Thoracic aorta (tissue), 2 donors: ENCODE measurements at regions not wholly inside any gene's neighbourhood (a gene's known extent, or its start where the extent isn't known, plus 50 kb on each side); places are given as distances from the start of the nearest gene placed in this dataset.

ENCODE experiments used
- ATAC-seq: fragments of 150-250 bp; one replicate; pipeline ENCODE4 v1.8.0; 2017; ENCODE audit warnings: low read depth; ENCODE audit not compliant: insufficient number of reproducible peaks, low FRiP score
- DNase-seq: peaks from one replicate; pipeline ENCODE4 v3.0.0-alpha.2; 2020; ENCODE audit warnings: low spot score
- H3K27ac ChIP-seq, 2 donors: fragments of 200-600 bp; sonication (generic); 1 replicate in 1 of 2; 2 replicates in 1 of 2; pipeline ENCODE4 v1.5.1; 2016; ENCODE audit warnings: mild to moderate bottlenecking in 2 of 2, moderate library complexity in 2 of 2
- H3K27me3 ChIP-seq: fragments of 200-600 bp; sonication (generic); replicated peaks from 2 replicates; pipeline ENCODE4 v1.6.0; 2016; ENCODE audit warnings: mild to moderate bottlenecking; ENCODE audit not compliant: insufficient read depth
- H3K36me3 ChIP-seq: fragments of 200-600 bp; sonication (generic); one replicate; pipeline ENCODE4 v1.5.1; 2016
- H3K4me1 ChIP-seq, 2 donors: fragments of 200-600 bp; sonication (generic); 1 replicate in 1 of 2; 2 replicates in 1 of 2; pipeline versions ENCODE4 v1.5.1 to v1.6.0; 2016; ENCODE audit warnings: low read depth in 2 of 2, mild to moderate bottlenecking in 1 of 2; ENCODE audit not compliant: control insufficient read depth in 1 of 2
- H3K4me3 ChIP-seq: fragments of 200-600 bp; sonication (generic); 2 replicates; pipeline ENCODE4 v1.5.1; 2016; ENCODE audit warnings: mild to moderate bottlenecking
- H3K9me3 ChIP-seq: fragments of 200-600 bp; sonication (generic); 2 replicates; pipeline ENCODE4 v1.5.1; 2016
- TF ChIP-seq, protein P1 (sequence below): fragments of 200-600 bp; sonication (generic); IDR thresholded peaks from one replicate; pipeline ENCODE4 v1.5.1; 2019; ENCODE audit warnings: antibody characterized with exemption

DNA sequence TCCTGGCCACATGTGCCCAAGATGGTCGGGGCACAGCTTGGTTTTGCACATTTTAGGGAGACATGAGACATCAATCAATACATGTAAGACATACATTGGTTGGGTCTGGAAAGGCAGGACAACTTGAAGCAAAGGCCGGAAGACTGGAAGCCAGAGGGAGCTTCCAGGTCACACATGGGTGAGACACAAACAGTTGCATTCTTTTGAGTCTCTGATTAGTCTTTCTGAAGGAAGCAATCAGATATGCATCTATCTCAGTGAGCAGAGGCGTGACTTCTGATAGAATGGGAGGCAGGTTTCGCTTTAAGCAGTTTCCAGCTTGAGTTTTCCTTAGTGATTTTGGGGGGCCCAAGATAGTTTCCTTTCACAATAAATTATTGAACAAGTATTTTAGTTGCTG is 172.5 kb downstream of the RASEF start:
- ATAC-seq (no peak), DNase-seq (no peak)
- Histone ChIP-seq H3K27ac (no peak overlapping the region), H3K36me3 (no peaks in the 10 kb centered on the region), H3K9me3 (no peaks in the 10 kb centered on the region), H3K27me3 (no peaks in the 10 kb centered on the region), H3K4me3 (no peak overlapping the region), H3K4me1 (no peaks in the 10 kb centered on the region)
- TF ChIP-seq, protein P1, sequence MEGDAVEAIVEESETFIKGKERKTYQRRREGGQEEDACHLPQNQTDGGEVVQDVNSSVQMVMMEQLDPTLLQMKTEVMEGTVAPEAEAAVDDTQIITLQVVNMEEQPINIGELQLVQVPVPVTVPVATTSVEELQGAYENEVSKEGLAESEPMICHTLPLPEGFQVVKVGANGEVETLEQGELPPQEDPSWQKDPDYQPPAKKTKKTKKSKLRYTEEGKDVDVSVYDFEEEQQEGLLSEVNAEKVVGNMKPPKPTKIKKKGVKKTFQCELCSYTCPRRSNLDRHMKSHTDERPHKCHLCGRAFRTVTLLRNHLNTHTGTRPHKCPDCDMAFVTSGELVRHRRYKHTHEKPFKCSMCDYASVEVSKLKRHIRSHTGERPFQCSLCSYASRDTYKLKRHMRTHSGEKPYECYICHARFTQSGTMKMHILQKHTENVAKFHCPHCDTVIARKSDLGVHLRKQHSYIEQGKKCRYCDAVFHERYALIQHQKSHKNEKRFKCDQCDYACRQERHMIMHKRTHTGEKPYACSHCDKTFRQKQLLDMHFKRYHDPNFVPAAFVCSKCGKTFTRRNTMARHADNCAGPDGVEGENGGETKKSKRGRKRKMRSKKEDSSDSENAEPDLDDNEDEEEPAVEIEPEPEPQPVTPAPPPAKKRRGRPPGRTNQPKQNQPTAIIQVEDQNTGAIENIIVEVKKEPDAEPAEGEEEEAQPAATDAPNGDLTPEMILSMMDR, result no peak

DNA sequence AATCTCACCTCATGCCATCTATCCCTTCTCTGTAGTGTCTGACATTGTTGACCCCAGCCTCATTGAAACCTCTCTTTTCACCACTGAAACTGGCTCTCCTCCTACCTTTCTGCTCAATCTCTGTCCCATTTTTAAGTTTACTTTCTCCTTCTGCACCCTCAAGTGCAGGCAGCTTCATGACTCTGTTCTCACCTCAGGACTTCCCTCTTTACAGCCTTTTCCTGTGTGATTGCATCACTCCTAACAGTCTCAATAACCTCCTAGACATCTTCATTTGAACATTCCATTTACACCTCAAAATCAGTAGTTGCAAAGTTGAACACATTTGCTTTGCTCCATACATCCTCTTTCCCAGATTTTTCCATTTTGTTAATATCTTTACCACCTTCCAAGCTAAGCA is 172.1 kb downstream of the RASEF start:
- TF ChIP-seq, protein P1, result no peak
- no peak for ATAC-seq

DNA sequence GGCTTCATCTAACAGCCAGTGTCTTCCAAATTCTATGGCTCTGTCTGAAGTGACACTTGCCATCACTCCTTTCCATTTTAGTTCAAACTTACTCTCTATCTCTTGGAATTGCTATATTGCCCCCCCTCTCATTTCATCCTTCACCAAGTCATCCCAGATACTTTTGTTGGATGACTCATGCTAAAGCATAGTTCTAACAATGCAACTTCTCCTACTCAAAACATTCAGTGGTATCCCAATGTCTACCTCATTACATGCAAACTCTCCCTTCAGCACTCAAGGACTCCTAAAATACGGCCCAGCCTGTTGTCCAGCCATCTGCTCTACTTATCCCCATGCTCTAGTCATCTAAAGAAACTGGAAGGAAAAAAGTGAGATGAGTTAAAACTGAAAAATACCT is 171.6 kb downstream of the RASEF start:
- TF ChIP-seq, protein P1, result no peak
- no peak for ATAC-seq
- no peak overlapping the region for H3K27ac ChIP-seq

More for the DNA sequence above, 172.1 kb downstream of the RASEF start:
- no peaks in the 10 kb centered on the region for H3K9me3 ChIP-seq
- H3K36me3 ChIP-seq, result no peaks in the 10 kb centered on the region
- no peak for DNase-seq
- no peaks in the 10 kb centered on the region for H3K4me1 ChIP-seq
- H3K27ac ChIP-seq, result no peak overlapping the region
- H3K27me3 ChIP-seq, result no peaks in the 10 kb centered on the region
- H3K4me3 ChIP-seq, result no peak overlapping the region

DNA sequence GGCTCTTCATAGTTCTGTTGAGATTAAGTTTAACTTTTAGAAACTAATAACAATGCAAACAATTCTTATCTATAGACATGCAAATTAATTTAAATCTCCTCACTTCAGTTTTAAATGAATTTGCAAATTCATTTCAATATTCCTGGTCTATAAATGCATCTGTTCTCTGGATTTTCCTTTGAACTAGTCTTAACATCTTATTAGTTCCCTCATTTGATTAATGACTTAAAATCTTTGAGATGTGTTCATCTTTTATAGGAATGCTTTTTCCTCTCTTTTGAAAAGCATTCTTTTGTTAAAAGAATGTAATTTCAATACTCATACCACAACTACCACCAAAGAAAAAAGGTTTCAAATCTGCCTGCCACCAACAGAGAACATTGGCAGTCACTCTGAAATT is 169.4 kb downstream of the RASEF start:
- no peaks in the 10 kb centered on the region for H3K36me3 ChIP-seq
- H3K27me3 ChIP-seq, result no peaks in the 10 kb centered on the region
- ATAC-seq (no peak), DNase-seq (no peak)
- H3K9me3 ChIP-seq, result no peaks in the 10 kb centered on the region
- H3K4me1 ChIP-seq, result no peaks in the 10 kb centered on the region
- H3K27ac ChIP-seq, result no peak overlapping the region
- TF ChIP-seq, protein P1, result no peak
- H3K4me3 ChIP-seq, result no peak overlapping the region

More for the DNA sequence above, 171.6 kb downstream of the RASEF start:
- Histone ChIP-seq H3K4me1 (no peaks in the 10 kb centered on the region), H3K9me3 (no peaks in the 10 kb centered on the region), H3K27me3 (no peaks in the 10 kb centered on the region), H3K36me3 (no peaks in the 10 kb centered on the region), H3K4me3 (no peak overlapping the region)
- no peak for DNase-seq

DNA sequence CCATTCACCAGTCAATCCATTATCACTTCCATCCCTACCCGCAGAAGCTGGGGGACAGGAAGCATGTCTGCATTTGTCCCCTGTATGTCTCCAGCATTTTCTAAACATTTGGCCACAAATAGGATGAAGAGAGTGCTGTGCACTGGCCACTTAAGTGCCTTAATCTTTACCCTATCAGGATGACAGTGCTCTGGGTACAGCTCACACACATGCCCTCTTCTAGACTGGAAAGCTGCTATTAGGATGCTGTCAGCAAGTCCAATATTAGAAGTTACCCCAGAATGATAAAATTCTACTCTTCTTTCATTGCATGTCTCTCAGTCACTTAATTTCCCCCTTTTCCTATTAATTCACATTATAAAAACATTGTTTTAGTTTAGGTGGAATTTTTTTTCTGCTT is 168.4 kb downstream of the RASEF start:
- Histone ChIP-seq H3K27me3 (no peaks in the 10 kb centered on the region), H3K27ac (no peak overlapping the region), H3K9me3 (no peaks in the 10 kb centered on the region), H3K36me3 (no peaks in the 10 kb centered on the region), H3K4me1 (no peaks in the 10 kb centered on the region), H3K4me3 (no peak overlapping the region)
- TF ChIP-seq, protein P1, result no peak
- DNase-seq (no peak), ATAC-seq (no peak)
